ENCODE measurements at regions not wholly inside any gene's neighbourhood (a gene's known extent, or its start where the extent isn't known, plus 50 kb on each side); places are given as distances from the start of the nearest gene placed in this dataset.

DNA sequence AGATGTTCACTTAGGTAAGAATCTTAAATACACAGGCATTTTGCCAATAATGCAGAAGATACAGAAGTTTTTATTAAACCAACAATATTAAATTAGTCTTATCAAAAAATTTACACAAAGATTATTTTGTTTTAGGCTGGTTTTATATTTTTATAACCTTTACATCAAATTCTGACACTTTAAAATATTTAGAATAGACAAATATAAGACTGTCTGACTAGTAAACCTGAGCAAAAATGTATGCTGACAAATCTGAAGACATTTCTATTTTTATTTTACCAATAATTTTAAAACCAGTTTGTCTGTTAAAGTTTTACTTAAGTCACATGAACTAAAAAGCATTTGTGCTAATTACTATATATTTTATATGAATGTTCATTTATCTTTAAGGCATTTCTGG is 72.1 kb upstream of the ZNF236 start:
- ChIA-PET CTCF (no interaction called here), POLR2A (no interaction called here)
- TF ChIP-seq SUZ12 (IDR thresholded peaks at IDR 0.05) = no peak
- TF ChIP-seq L3MBTL2 (conservative IDR thresholded peaks at IDR 0.05) = no peak
- DNase-seq (ENCODE audit: extremely low spot score) = no peak

GRCh38 chr18:76747676-76748075 is 74.7 kb upstream of the ZNF236 start:
- TF ChIP-seq ZNF384 (IDR thresholded peaks at IDR 0.05) (no peak), FOXM1 (IDR thresholded peaks at IDR 0.05; ENCODE audit: borderline replicate concordance) (no peak), BHLHE40 (IDR thresholded peaks at IDR 0.05; ENCODE audit: borderline replicate concordance) (no peak), FOXA1 (IDR thresholded peaks at IDR 0.05) (no peak), CTBP1 (IDR thresholded peaks at IDR 0.05; ENCODE audit: borderline replicate concordance) (no peak), SUZ12 (IDR thresholded peaks at IDR 0.05) (no peak), TARDBP (IDR thresholded peaks at IDR 0.05) (no peak), ELF4 (IDR thresholded peaks at IDR 0.05) (no peak)
- ChIA-PET CTCF (no interaction called here), POLR2A (no interaction called here)
- DNase-seq (ENCODE audit: extremely low spot score) = no peak

DNA sequence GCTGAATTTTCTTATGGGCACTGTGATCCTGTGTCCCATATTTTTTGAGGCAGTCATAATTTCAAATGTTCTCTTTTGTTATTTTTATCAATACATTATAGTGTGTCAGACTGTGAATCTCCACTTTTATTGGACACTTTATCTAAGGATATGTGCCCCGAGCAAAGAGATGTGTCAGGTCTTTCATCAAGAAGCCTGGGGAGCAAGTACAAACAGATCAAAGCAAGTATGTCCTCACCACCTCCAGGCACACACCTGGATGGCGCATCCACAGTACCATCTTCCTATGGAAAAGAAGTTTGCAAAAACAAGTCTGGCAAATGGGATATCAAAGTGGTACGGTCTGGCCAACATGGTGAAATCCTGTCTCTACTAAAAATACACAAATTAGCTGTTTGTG is 81.0 kb upstream of the ZNF236 start:
- ChIA-PET POLR2A (no interaction called here), CTCF (no interaction called here)
- no peak for TF ChIP-seq ARNT (IDR thresholded peaks at IDR 0.05)
- TF ChIP-seq FOXK2 (IDR thresholded peaks at IDR 0.05) = no peak
- TF ChIP-seq L3MBTL2 (conservative IDR thresholded peaks at IDR 0.05) = no peak
- TF ChIP-seq SUZ12 (IDR thresholded peaks at IDR 0.05) = no peak
- TF ChIP-seq BHLHE40 (IDR thresholded peaks at IDR 0.05; ENCODE audit: borderline replicate concordance) = no peak
- no peak for TF ChIP-seq ELF4 (IDR thresholded peaks at IDR 0.05)
- TF ChIP-seq HDGF (IDR thresholded peaks at IDR 0.05; ENCODE audit: borderline replicate concordance) = no peak
- TF ChIP-seq FOXM1 (IDR thresholded peaks at IDR 0.05; ENCODE audit: borderline replicate concordance) = no peak
- DNase-seq (ENCODE audit: extremely low spot score) = no peak

GRCh38 chr18:76736309-76736708 is 86.0 kb upstream of the ZNF236 start:
- DNase-seq (ENCODE audit: extremely low spot score) = no peak
- ChIA-PET POLR2A (no interaction called here), CTCF (no interaction called here)

GRCh38 chr18:76730901-76731300 is 91.5 kb upstream of the ZNF236 start:
- no peak for TF ChIP-seq FOXM1 (IDR thresholded peaks at IDR 0.05; ENCODE audit: borderline replicate concordance)
- no peak for TF ChIP-seq FOXA1 (IDR thresholded peaks at IDR 0.05)
- TF ChIP-seq ELF4 (IDR thresholded peaks at IDR 0.05) = no peak
- TF ChIP-seq LEF1 (IDR thresholded peaks at IDR 0.05; ENCODE audit: borderline replicate concordance) = no peak
- no peak for TF ChIP-seq PKNOX1 (IDR thresholded peaks at IDR 0.05)
- TF ChIP-seq ZNF384 (IDR thresholded peaks at IDR 0.05) = no peak
- TF ChIP-seq ARNT (IDR thresholded peaks at IDR 0.05) = no peak
- no peak for TF ChIP-seq TARDBP (IDR thresholded peaks at IDR 0.05)
- CTCF ChIA-PET = interaction anchor here (0.5 kb wide), 1 partner anchor 347 kb away, joined by 3 read pairs; no protein-coding TSS in a partner anchor
- POLR2A ChIA-PET = no interaction called here
- DNase-seq (ENCODE audit: extremely low spot score) = no peak

More at GRCh38 chr18:76736309-76736708, 86.0 kb upstream of the ZNF236 start:
- TF ChIP-seq NFRKB (IDR thresholded peaks at IDR 0.05) (no peak), TARDBP (IDR thresholded peaks at IDR 0.05) (no peak), HDGF (IDR thresholded peaks at IDR 0.05; ENCODE audit: borderline replicate concordance) (no peak), LEF1 (IDR thresholded peaks at IDR 0.05; ENCODE audit: borderline replicate concordance) (no peak), CTBP1 (IDR thresholded peaks at IDR 0.05; ENCODE audit: borderline replicate concordance) (no peak), L3MBTL2 (conservative IDR thresholded peaks at IDR 0.05) (no peak), BHLHE40 (IDR thresholded peaks at IDR 0.05; ENCODE audit: borderline replicate concordance) (no peak), ELF4 (IDR thresholded peaks at IDR 0.05) (no peak), SP1 (IDR thresholded peaks at IDR 0.05) (no peak), ARNT (IDR thresholded peaks at IDR 0.05) (no peak), PKNOX1 (IDR thresholded peaks at IDR 0.05) (no peak), ZNF384 (IDR thresholded peaks at IDR 0.05) (no peak), SUZ12 (IDR thresholded peaks at IDR 0.05) (no peak), FOXA1 (IDR thresholded peaks at IDR 0.05) (no peak), FOXM1 (IDR thresholded peaks at IDR 0.05; ENCODE audit: borderline replicate concordance) (no peak), FOXK2 (IDR thresholded peaks at IDR 0.05) (no peak)

DNA sequence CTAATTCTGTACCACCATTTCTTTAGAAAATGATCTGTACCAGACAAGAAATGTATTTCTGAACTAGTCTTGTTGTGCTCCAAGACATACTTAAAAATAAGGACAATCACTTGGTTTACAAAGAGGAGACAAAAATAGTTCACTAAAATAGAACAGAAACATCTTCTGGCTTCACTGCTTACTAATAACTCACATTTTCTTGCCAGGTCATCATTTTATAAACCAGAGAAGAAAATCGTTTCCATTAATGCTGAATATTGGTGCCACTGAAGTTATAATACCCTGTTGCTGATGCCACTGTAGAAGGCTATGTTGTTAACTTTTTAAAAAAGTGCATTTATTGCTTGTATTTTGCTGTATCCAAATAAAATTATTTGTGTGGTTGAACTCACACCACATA is 94.8 kb upstream of the ZNF236 start:
- CTCF ChIA-PET = no interaction called here
- DNase-seq (ENCODE audit: extremely low spot score) = no peak
- TF ChIP-seq ZNF384 (IDR thresholded peaks at IDR 0.05) = no peak
- POLR2A ChIA-PET = no interaction called here

DNA sequence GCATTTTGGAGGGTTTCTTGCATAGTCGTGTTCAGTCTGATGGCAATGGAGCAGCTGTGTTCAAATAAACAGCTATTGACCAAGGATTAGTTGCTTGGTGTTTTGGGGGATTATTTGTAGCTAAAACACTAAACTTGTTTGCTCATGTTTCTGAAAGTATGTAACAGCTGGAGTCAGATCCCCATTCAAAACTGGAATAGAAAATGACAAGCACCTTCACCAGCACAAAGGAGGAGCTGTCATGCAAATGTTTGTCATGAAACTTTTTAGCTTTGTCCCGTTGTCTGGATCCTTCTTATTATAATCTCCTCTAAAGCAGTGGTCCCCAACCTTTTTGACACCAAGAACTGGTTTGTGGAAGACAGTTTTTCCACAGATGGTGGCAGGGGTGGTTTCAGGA is 96.9 kb upstream of the ZNF236 start:
- TF ChIP-seq L3MBTL2 (conservative IDR thresholded peaks at IDR 0.05) (no peak), ELF4 (IDR thresholded peaks at IDR 0.05) (no peak), FOXM1 (IDR thresholded peaks at IDR 0.05; ENCODE audit: borderline replicate concordance) (no peak), TARDBP (IDR thresholded peaks at IDR 0.05) (no peak), BHLHE40 (IDR thresholded peaks at IDR 0.05; ENCODE audit: borderline replicate concordance) (no peak), NFRKB (IDR thresholded peaks at IDR 0.05) (no peak), ARNT (IDR thresholded peaks at IDR 0.05) (no peak), FOXK2 (IDR thresholded peaks at IDR 0.05) (no peak), CTBP1 (IDR thresholded peaks at IDR 0.05; ENCODE audit: borderline replicate concordance) (no peak), PKNOX1 (IDR thresholded peaks at IDR 0.05) (no peak), ZNF384 (IDR thresholded peaks at IDR 0.05) (no peak), LEF1 (IDR thresholded peaks at IDR 0.05; ENCODE audit: borderline replicate concordance) (no peak), SP1 (IDR thresholded peaks at IDR 0.05) (no peak), SUZ12 (IDR thresholded peaks at IDR 0.05) (no peak), FOXA1 (IDR thresholded peaks at IDR 0.05) (no peak), HDGF (IDR thresholded peaks at IDR 0.05; ENCODE audit: borderline replicate concordance) (no peak)
- DNase-seq (ENCODE audit: extremely low spot score) = no peak
- CTCF ChIA-PET = no interaction called here
- POLR2A ChIA-PET = no interaction called here
